ENCODE measurements at regions not wholly inside any gene's neighbourhood (a gene's known extent, or its start where the extent isn't known, plus 50 kb on each side); places are given as distances from the start of the nearest gene placed in this dataset.

DNA sequence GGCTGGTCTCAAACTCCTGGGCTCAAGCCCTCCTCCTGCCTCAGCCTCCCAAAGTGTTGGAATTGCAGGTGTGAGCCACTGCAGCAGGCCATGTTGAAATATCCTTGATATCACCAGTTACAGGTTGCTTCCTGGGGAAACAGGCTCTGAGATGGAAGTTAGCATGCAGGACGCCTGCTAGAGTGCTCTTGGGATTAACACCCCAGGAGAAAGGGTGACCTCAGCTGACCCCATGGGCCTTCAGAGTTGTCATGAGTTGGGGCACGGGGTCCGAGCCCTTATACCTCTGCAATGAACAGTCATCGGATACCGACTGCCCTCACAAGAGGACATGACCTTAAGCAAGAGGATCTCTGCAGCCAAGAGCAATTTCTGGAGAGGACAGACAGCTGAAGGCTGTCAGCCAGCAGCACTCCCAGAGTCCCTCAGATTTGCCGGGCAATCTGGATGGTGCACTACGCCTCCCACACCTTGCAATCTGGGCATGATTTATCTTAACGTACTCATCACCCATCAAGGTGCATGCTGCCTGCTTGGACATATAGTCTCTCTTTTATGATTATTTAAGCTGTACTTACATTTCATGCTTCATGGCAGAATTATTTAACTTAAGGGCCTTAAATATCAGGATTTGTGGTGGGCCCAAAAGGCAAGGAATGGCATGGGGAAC is 134.6 kb downstream of the ADSS2 start:
- no peaks in the 10 kb centered on the region for H3K4me1 ChIP-seq
- no peaks in the 10 kb centered on the region for H3K36me3 ChIP-seq
- H3K9me3 ChIP-seq: no peaks in the 10 kb centered on the region
- DNase-seq: no peak
- H3K4me3 ChIP-seq (ENCODE audit: low read depth, low read length): no peak overlapping the region
- no peaks in the 10 kb centered on the region for H3K27me3 ChIP-seq
- TF ChIP-seq, protein P1, sequence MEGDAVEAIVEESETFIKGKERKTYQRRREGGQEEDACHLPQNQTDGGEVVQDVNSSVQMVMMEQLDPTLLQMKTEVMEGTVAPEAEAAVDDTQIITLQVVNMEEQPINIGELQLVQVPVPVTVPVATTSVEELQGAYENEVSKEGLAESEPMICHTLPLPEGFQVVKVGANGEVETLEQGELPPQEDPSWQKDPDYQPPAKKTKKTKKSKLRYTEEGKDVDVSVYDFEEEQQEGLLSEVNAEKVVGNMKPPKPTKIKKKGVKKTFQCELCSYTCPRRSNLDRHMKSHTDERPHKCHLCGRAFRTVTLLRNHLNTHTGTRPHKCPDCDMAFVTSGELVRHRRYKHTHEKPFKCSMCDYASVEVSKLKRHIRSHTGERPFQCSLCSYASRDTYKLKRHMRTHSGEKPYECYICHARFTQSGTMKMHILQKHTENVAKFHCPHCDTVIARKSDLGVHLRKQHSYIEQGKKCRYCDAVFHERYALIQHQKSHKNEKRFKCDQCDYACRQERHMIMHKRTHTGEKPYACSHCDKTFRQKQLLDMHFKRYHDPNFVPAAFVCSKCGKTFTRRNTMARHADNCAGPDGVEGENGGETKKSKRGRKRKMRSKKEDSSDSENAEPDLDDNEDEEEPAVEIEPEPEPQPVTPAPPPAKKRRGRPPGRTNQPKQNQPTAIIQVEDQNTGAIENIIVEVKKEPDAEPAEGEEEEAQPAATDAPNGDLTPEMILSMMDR (IDR thresholded peaks at IDR 0.05; ENCODE audit: low read depth, low read length): no peak

GRCh38 chr1:244318078-244318477 is 133.6 kb downstream of the ADSS2 start:
- Histone ChIP-seq H3K36me3 (no peaks in the 10 kb centered on the region), H3K4me1 (no peaks in the 10 kb centered on the region), H3K4me3 (ENCODE audit: low read depth, low read length) (no peak overlapping the region), H3K27me3 (no peaks in the 10 kb centered on the region), H3K9me3 (no peaks in the 10 kb centered on the region)
- no peak for DNase-seq
- TF ChIP-seq, protein P1 (IDR thresholded peaks at IDR 0.05; ENCODE audit: low read depth, low read length): no peak

- Histone ChIP-seq H3K4me3 (ENCODE audit: low read depth, low read length) (no peak overlapping the region), H3K4me1 (no peaks in the 10 kb centered on the region), H3K27me3 (no peaks in the 10 kb centered on the region), H3K9me3 (no peaks in the 10 kb centered on the region), H3K36me3 (no peaks in the 10 kb centered on the region)
- DNase-seq: no peak
- TF ChIP-seq, protein P1 (IDR thresholded peaks at IDR 0.05; ENCODE audit: low read depth, low read length): no peak
These were observed 133.2 kb downstream of the ADSS2 start for GRCh38 chr1:244318512-244318911.

- Histone ChIP-seq H3K9me3 (no peaks in the 10 kb centered on the region), H3K4me1 (no peaks in the 10 kb centered on the region), H3K27me3 (no peaks in the 10 kb centered on the region), H3K36me3 (no peaks in the 10 kb centered on the region), H3K4me3 (ENCODE audit: low read depth, low read length) (no peak overlapping the region)
- TF ChIP-seq, protein P1 (IDR thresholded peaks at IDR 0.05; ENCODE audit: low read depth, low read length): no peak
- no peak for DNase-seq
These were observed 132.2 kb downstream of the ADSS2 start for GRCh38 chr1:244319283-244320132.

DNA sequence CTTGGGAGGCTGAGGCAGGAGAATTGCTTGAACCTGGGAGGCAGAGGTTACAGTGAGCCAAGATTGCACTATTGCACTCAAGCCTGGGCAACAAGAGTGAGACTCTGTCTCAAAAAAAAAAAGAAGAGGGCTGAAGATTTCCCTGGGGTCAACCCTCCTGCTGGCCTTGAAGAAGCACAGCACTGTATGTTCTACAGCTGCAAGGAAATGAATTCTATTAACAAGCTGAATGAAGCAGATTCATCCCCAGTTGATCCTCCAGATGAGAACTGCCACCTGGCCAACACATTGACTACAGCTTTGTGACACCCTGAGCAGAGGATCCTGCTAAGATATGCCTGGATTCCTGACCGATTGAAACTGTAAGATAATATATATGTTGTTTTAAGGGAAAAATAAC is 129.5 kb downstream of the ADSS2 start:
- no peak for DNase-seq
- Histone ChIP-seq H3K4me1 (no peaks in the 10 kb centered on the region), H3K4me3 (ENCODE audit: low read depth, low read length) (no peak overlapping the region), H3K9me3 (no peaks in the 10 kb centered on the region), H3K36me3 (no peaks in the 10 kb centered on the region), H3K27me3 (no peaks in the 10 kb centered on the region)
- TF ChIP-seq, protein P1 (IDR thresholded peaks at IDR 0.05; ENCODE audit: low read depth, low read length): no peak
